ENCODE measurements at regions not wholly inside any gene's neighbourhood (a gene's known extent, or its start where the extent isn't known, plus 50 kb on each side); places are given as distances from the start of the nearest gene placed in this dataset.

- Histone ChIP-seq H3K4me3 (no peak overlapping the region), H3K36me3 (no peaks in the 10 kb centered on the region), H3K9me3 (no peaks in the 10 kb centered on the region), H3K4me1 (no peaks in the 10 kb centered on the region), H3K27me3 (no peaks in the 10 kb centered on the region), H3K27ac (no peak overlapping the region)
- intact Hi-C loops (cut with DNase I; ENCODE audit: low total_unique reads) = no loop called here
- TF ChIP-seq, protein P1, sequence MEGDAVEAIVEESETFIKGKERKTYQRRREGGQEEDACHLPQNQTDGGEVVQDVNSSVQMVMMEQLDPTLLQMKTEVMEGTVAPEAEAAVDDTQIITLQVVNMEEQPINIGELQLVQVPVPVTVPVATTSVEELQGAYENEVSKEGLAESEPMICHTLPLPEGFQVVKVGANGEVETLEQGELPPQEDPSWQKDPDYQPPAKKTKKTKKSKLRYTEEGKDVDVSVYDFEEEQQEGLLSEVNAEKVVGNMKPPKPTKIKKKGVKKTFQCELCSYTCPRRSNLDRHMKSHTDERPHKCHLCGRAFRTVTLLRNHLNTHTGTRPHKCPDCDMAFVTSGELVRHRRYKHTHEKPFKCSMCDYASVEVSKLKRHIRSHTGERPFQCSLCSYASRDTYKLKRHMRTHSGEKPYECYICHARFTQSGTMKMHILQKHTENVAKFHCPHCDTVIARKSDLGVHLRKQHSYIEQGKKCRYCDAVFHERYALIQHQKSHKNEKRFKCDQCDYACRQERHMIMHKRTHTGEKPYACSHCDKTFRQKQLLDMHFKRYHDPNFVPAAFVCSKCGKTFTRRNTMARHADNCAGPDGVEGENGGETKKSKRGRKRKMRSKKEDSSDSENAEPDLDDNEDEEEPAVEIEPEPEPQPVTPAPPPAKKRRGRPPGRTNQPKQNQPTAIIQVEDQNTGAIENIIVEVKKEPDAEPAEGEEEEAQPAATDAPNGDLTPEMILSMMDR (IDR thresholded peaks at IDR 0.05 in 4 of 5, conservative IDR thresholded peaks at IDR 0.05 in 1 of 5) = no peak
- TF ChIP-seq POLR2A (IDR thresholded peaks at IDR 0.05) = no peak
- ATAC-seq (no peak), DNase-seq (no peak)
- in situ Hi-C loops (cut with MboI; ENCODE audit: low sequenced_read_pairs in 4 of 4) = loop anchor here in 1 of 4 donors (10.0 kb wide), 1 partner anchor 63 kb away; no protein-coding TSS in a partner anchor
These were observed 259.3 kb downstream of the TBL1XR1 start for GRCh38 chr3:176937994-176938393.

DNA sequence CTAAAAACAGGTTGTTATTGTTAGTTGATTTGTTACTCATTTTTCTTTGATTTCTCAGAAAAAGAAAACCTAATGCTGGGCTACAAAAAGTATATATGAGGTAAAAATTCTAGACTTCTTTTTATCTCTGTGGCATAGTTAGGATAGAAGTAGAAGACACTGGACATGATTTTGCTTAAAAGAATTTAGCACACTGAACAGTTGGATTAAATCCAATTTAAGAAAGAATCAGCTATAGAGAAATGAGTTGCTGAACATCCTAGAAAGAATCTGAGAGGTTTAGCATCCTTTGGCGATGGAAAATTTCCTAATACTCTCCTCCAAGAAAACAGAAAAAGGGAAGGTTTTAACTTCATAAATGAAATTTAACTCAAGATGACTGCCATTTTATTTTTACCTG lies 259.7 kb downstream of the TBL1XR1 start:
- intact Hi-C loops (cut with DNase I; ENCODE audit: low total_unique reads) = no loop called here
- in situ Hi-C loops (cut with MboI; ENCODE audit: low sequenced_read_pairs in 4 of 4) = loop anchor here in 1 of 4 donors (10.0 kb wide), 1 partner anchor 63 kb away; no protein-coding TSS in a partner anchor
- H3K27ac ChIP-seq = no peak overlapping the region

DNA sequence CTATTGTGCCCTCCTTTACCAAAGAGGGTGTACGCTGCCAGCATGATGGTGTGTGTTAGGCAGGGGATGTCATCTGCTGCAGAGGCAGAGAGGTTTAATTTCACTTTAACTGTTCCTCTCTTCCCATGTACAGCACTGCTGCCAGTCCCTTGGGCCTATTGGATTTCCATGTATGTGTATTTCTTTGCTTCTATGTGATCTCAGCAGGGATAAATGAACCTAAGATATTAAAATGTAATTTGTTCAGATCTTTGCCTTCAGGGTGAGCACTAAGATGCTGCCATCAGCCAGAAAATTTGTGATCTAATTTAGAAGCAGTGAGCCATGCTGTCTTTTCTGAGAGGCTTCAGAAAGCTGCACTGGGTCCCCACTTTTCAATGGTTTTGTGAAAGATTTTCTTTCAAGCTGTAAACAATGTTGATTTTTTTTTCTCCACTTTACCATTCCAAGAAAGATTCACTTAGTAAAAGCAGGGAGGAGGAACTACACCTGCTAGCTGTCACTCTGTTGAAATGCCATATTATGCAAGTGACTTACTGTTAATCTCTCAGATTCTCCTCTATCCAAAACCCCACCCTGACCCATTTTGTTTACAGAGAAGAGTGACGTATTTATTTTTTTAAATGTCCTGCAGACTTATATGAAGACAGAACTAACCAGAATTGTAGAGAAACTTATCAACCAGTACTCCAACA lies 261.9 kb downstream of the TBL1XR1 start:
- no peaks in the 10 kb centered on the region for H3K36me3 ChIP-seq
- no peak overlapping the region for H3K4me3 ChIP-seq
- no peaks in the 10 kb centered on the region for H3K27me3 ChIP-seq
- in situ Hi-C loops (cut with MboI; ENCODE audit: low sequenced_read_pairs in 4 of 4) = loop anchor here in 1 of 4 donors (10.0 kb wide), 1 partner anchor 61 kb away; no protein-coding TSS in a partner anchor
- TF ChIP-seq, protein P1 (IDR thresholded peaks at IDR 0.05 in 4 of 5, conservative IDR thresholded peaks at IDR 0.05 in 1 of 5) = no peak
- no peak for TF ChIP-seq POLR2A (IDR thresholded peaks at IDR 0.05)
- DNase-seq = no peak
- no peak for ATAC-seq
- H3K4me1 ChIP-seq = no peaks in the 10 kb centered on the region
- intact Hi-C loops (cut with DNase I; ENCODE audit: low total_unique reads) = no loop called here
- H3K27ac ChIP-seq = no peak overlapping the region
- H3K9me3 ChIP-seq = no peaks in the 10 kb centered on the region

More for the DNA sequence above, 259.7 kb downstream of the TBL1XR1 start:
- H3K4me3 ChIP-seq = no peak overlapping the region
- no peaks in the 10 kb centered on the region for H3K27me3 ChIP-seq
- ATAC-seq (no peak), DNase-seq (no peak)
- TF ChIP-seq POLR2A (IDR thresholded peaks at IDR 0.05) = no peak
- H3K36me3 ChIP-seq = no peaks in the 10 kb centered on the region
- H3K4me1 ChIP-seq = no peaks in the 10 kb centered on the region
- H3K9me3 ChIP-seq = no peaks in the 10 kb centered on the region

- ATAC-seq = no peak
- intact Hi-C loops (cut with DNase I; ENCODE audit: low total_unique reads) = no loop called here
- in situ Hi-C loops (cut with MboI; ENCODE audit: low sequenced_read_pairs in 4 of 4) = loop anchor here in 1 of 4 donors (10.0 kb wide), 1 partner anchor 60 kb away; no protein-coding TSS in a partner anchor
These were observed 262.6 kb downstream of the TBL1XR1 start for GRCh38 chr3:176934698-176935097.

GRCh38 chr3:176933704-176934103 lies 263.6 kb downstream of the TBL1XR1 start:
- H3K4me3 ChIP-seq = no peak overlapping the region
- no peaks in the 10 kb centered on the region for H3K4me1 ChIP-seq
- DNase-seq (no peak), ATAC-seq (no peak)
- intact Hi-C loops (cut with DNase I; ENCODE audit: low total_unique reads) (no loop called here), in situ Hi-C loops (cut with MboI; ENCODE audit: low sequenced_read_pairs in 4 of 4) (loop anchor here in 1 of 4 donors (10.0 kb wide), 1 partner anchor 59 kb away; no protein-coding TSS in a partner anchor)
- H3K36me3 ChIP-seq = no peaks in the 10 kb centered on the region
- TF ChIP-seq POLR2A (IDR thresholded peaks at IDR 0.05) = no peak
- TF ChIP-seq, protein P1 (IDR thresholded peaks at IDR 0.05 in 4 of 5, conservative IDR thresholded peaks at IDR 0.05 in 1 of 5) = no peak
- H3K9me3 ChIP-seq = no peaks in the 10 kb centered on the region
- no peak overlapping the region for H3K27ac ChIP-seq
- H3K27me3 ChIP-seq = no peaks in the 10 kb centered on the region

More at GRCh38 chr3:176934698-176935097, 262.6 kb downstream of the TBL1XR1 start:
- no peaks in the 10 kb centered on the region for H3K4me1 ChIP-seq
- H3K4me3 ChIP-seq = no peak overlapping the region
- H3K27me3 ChIP-seq = no peaks in the 10 kb centered on the region
- no peak overlapping the region for H3K27ac ChIP-seq
- no peak for DNase-seq
- TF ChIP-seq, protein P1 (IDR thresholded peaks at IDR 0.05 in 4 of 5, conservative IDR thresholded peaks at IDR 0.05 in 1 of 5) = no peak
- TF ChIP-seq POLR2A (IDR thresholded peaks at IDR 0.05) = no peak
- no peaks in the 10 kb centered on the region for H3K36me3 ChIP-seq
- H3K9me3 ChIP-seq = no peaks in the 10 kb centered on the region

All from gastrocnemius medialis (tissue), 4 donors.